ENCODE measurements at regions not wholly inside any gene's neighbourhood (a gene's known extent, or its start where the extent isn't known, plus 50 kb on each side); places are given as distances from the start of the nearest gene placed in this dataset.
"Not testable (repeated sequence)": the region's sequence is repeated elsewhere in the genome, so short reads cannot be mapped to it uniquely, and the experiment has no call there.

DNA sequence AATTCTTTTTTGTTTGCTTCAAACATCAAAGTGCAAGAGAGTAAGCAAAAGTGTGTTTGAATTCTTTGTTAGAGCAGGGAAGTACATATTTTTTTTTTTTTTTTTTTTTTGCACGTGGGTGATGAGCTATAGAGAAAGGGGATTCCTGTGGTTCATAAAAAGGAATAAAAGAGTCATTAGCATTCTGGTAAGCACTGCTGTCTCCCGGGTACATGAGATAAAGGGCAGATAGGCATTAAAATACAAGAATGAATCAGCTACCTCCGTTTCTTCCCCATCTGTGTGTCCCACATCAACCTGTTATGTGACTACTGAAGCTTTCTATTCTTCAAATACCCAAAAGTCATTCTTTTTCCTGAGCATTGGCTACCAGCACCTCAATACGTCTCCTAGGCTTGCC lies 102.4 kb upstream of the SEMA3D start:
- Histone ChIP-seq H3K27ac (ENCODE audit: low read depth, low read length) (no peak overlapping the region), H3K27me3 (ENCODE audit: control insufficient read depth in 1 of 2, insufficient read depth in 2 of 2, low read length in 2 of 2) (no peaks in the 10 kb centered on the region), H3K36me3 (ENCODE audit: control insufficient read depth in 1 of 2, insufficient read depth in 2 of 2, low read length in 2 of 2) (no peaks in the 10 kb centered on the region), H3K9me3 (ENCODE audit: control insufficient read depth in 1 of 2, low read length in 2 of 2) (no peaks in the 10 kb centered on the region), H3K9ac (ENCODE audit: low read depth in 1 of 2, low read length in 2 of 2) (no peak overlapping the region), H3K4me3 (ENCODE audit: low read depth in 1 of 2, low read length in 2 of 2) (no peak overlapping the region), H3K4me1 (ENCODE audit: control insufficient read depth in 1 of 2, insufficient read depth in 2 of 2, low read length in 2 of 2) (no peaks in the 10 kb centered on the region)

DNA sequence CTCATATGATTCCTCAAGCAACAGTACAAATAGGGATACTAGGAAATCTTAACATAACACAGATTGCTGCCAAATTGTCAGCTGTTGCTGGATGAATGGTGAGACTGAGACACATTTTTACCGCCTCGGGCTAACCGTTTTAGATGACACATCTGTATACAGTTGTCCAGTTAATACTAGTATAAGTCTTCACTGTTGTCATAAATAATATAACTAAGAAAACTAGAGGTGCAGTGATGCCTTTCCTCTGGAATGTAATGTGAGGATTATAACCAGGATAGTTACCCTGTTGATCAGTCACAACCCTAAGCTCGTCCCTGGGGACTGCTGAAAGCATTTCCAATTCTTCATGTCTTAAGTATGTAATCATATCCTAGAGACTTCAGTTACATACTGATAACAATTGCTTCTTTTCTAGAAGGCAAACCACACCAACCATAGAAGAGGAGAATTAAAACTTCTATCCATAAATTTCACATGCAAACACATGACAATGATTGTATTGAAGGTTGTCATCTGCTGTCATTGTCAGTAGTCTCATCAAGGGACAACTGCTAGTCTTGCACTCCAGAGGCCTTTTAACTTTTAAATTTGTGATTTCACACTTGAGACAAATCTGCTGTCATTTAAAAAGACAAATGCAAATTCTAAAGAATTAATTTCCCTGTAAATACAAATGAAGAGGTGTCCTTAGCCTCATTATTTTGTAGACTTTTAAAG lies 100.4 kb upstream of the SEMA3D start:
- Histone ChIP-seq H3K4me3 (ENCODE audit: low read depth in 1 of 2, low read length in 2 of 2) (no peak overlapping the region), H3K36me3 (ENCODE audit: control insufficient read depth in 1 of 2, insufficient read depth in 2 of 2, low read length in 2 of 2) (no peaks in the 10 kb centered on the region), H3K27ac (ENCODE audit: low read depth, low read length) (no peak overlapping the region), H3K27me3 (ENCODE audit: control insufficient read depth in 1 of 2, insufficient read depth in 2 of 2, low read length in 2 of 2) (no peaks in the 10 kb centered on the region), H3K9ac (ENCODE audit: low read depth in 1 of 2, low read length in 2 of 2) (no peak overlapping the region), H3K9me3 (ENCODE audit: control insufficient read depth in 1 of 2, low read length in 2 of 2) (no peaks in the 10 kb centered on the region), H3K4me1 (ENCODE audit: control insufficient read depth in 1 of 2, insufficient read depth in 2 of 2, low read length in 2 of 2) (no peaks in the 10 kb centered on the region)

DNA sequence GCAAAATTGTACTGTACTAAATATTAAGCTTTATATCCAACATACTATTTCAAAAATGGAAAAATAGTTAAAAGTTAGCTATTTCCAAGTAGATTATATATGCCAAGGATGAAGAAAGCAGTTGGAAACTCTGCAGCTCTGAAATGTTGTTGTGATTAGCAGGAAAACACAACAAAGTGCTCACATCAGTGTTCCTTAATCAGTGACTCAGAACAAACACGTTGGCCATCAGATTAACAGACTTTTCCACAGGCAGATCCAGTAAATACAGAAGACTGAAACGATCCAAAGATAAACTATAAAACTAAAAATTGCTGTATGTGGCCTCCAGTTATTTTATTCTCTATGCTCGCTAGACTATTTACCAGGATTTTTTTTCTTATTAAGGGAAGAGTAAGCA lies 99.6 kb upstream of the SEMA3D start:
- H3K4me3 ChIP-seq (ENCODE audit: low read depth in 1 of 2, low read length in 2 of 2), result no peak overlapping the region
- H3K4me1 ChIP-seq (ENCODE audit: control insufficient read depth in 1 of 2, insufficient read depth in 2 of 2, low read length in 2 of 2), result no peaks in the 10 kb centered on the region
- H3K27ac ChIP-seq (ENCODE audit: low read depth, low read length), result no peak overlapping the region
- no peaks in the 10 kb centered on the region for H3K36me3 ChIP-seq (ENCODE audit: control insufficient read depth in 1 of 2, insufficient read depth in 2 of 2, low read length in 2 of 2)
- no peak overlapping the region for H3K9ac ChIP-seq (ENCODE audit: low read depth in 1 of 2, low read length in 2 of 2)
- H3K27me3 ChIP-seq (ENCODE audit: control insufficient read depth in 1 of 2, insufficient read depth in 2 of 2, low read length in 2 of 2), result no peaks in the 10 kb centered on the region
- H3K9me3 ChIP-seq (ENCODE audit: control insufficient read depth in 1 of 2, low read length in 2 of 2), result no peaks in the 10 kb centered on the region

DNA sequence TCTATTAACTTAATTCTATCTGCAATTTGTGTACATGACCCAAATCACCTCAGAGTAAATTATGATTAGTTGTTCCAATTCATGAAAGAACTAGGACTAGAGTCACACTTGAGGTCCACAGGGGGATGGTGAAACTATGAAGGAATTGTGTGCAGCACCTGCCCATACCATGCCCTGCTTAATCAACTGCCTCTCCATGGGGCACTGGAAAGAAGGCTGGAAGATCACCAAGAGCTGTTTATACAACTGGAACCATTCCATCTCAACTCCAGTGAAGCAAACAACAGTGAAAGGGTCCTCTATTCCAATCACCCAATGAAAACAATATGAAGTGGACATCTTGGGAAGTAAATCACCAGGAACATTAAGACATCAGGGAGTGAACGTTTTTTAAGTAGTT lies 98.7 kb upstream of the SEMA3D start:
- Histone ChIP-seq H3K9ac (ENCODE audit: low read depth in 1 of 2, low read length in 2 of 2) (no peak overlapping the region), H3K4me1 (ENCODE audit: control insufficient read depth in 1 of 2, insufficient read depth in 2 of 2, low read length in 2 of 2) (no peaks in the 10 kb centered on the region), H3K9me3 (ENCODE audit: control insufficient read depth in 1 of 2, low read length in 2 of 2) (no peaks in the 10 kb centered on the region), H3K4me3 (ENCODE audit: low read depth in 1 of 2, low read length in 2 of 2) (no peak overlapping the region), H3K27ac (ENCODE audit: low read depth, low read length) (no peak overlapping the region), H3K27me3 (ENCODE audit: control insufficient read depth in 1 of 2, insufficient read depth in 2 of 2, low read length in 2 of 2) (no peaks in the 10 kb centered on the region), H3K36me3 (ENCODE audit: control insufficient read depth in 1 of 2, insufficient read depth in 2 of 2, low read length in 2 of 2) (no peaks in the 10 kb centered on the region)

DNA sequence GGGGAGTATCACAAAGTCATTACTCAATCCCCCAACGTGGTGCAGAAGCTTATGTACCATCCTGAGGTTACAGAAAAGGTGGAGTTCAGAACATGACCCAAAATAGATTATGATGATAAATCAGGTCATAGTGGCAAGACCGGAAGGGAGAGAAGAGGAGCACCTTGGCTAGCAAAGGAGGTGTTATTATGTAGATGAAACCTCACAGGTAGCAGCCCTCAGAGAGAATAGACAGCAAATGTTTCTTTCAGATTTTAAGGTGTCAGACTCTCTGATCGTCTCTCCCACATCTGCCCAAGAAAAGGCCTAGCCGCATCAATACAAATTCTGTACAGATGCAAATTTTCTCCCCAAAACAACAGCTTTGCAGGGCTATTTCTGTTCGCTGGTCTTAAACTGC lies 88.3 kb upstream of the SEMA3D start:
- H3K27me3 ChIP-seq (ENCODE audit: control insufficient read depth in 1 of 2, insufficient read depth in 2 of 2, low read length in 2 of 2), result no peaks in the 10 kb centered on the region
- H3K4me1 ChIP-seq (ENCODE audit: control insufficient read depth in 1 of 2, insufficient read depth in 2 of 2, low read length in 2 of 2), result no peaks in the 10 kb centered on the region
- H3K27ac ChIP-seq (ENCODE audit: low read depth, low read length), result no peak overlapping the region
- H3K9ac ChIP-seq (ENCODE audit: low read depth in 1 of 2, low read length in 2 of 2), result no peak overlapping the region
- no peak overlapping the region for H3K4me3 ChIP-seq (ENCODE audit: low read depth in 1 of 2, low read length in 2 of 2)
- no peaks in the 10 kb centered on the region for H3K36me3 ChIP-seq (ENCODE audit: control insufficient read depth in 1 of 2, insufficient read depth in 2 of 2, low read length in 2 of 2)
- no peaks in the 10 kb centered on the region for H3K9me3 ChIP-seq (ENCODE audit: control insufficient read depth in 1 of 2, low read length in 2 of 2)

DNA sequence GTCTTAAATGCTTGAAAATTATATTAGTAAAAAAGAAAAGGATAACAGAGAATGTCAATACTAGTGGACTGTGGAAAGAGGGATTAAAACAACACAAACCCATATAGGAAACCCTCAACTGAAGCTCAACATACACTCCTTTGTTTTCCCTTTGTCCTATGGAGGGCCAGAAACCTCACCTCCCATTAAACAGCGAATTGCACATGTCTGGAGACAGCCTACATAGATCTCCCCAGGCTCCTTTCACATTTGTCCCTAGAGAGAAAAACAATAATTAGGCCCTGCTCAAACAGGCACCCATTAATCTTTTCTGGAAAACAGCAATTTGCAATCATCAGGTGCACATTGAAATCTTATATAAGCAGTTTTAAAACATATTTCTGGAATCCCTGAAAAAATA lies 87.6 kb upstream of the SEMA3D start:
- Histone ChIP-seq H3K4me1 (ENCODE audit: control insufficient read depth in 1 of 2, insufficient read depth in 2 of 2, low read length in 2 of 2) (no peaks in the 10 kb centered on the region), H3K4me3 (ENCODE audit: low read depth in 1 of 2, low read length in 2 of 2) (no peak overlapping the region), H3K27ac (ENCODE audit: low read depth, low read length) (no peak overlapping the region), H3K36me3 (ENCODE audit: control insufficient read depth in 1 of 2, insufficient read depth in 2 of 2, low read length in 2 of 2) (no peaks in the 10 kb centered on the region), H3K9me3 (ENCODE audit: control insufficient read depth in 1 of 2, low read length in 2 of 2) (no peaks in the 10 kb centered on the region), H3K27me3 (ENCODE audit: control insufficient read depth in 1 of 2, insufficient read depth in 2 of 2, low read length in 2 of 2) (no peaks in the 10 kb centered on the region), H3K9ac (ENCODE audit: low read depth in 1 of 2, low read length in 2 of 2) (no peak overlapping the region)

DNA sequence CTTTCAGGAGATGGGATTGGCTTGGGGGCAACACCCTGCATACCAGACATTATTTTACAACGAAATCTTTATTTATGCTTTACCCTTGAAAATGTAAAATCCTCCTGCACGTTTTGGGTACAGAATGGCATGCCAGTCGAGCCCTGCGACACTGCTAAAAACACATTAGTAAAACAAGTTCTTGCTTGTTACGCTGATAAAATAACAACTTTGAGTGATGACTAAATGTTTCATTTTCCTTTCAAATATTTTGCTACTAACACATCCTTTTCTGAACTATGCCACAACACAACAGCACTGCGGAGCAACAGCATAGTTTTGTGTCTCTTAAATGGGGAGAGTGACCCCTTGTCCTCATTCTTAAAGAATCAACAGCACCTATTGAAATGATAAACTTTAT lies 76.0 kb upstream of the SEMA3D start:
- H3K36me3 ChIP-seq (ENCODE audit: control insufficient read depth in 1 of 2, insufficient read depth in 2 of 2, low read length in 2 of 2), result no peaks in the 10 kb centered on the region
- no peaks in the 10 kb centered on the region for H3K27me3 ChIP-seq (ENCODE audit: control insufficient read depth in 1 of 2, insufficient read depth in 2 of 2, low read length in 2 of 2)
- H3K27ac ChIP-seq (ENCODE audit: low read depth, low read length), result no peak overlapping the region
- H3K4me3 ChIP-seq (ENCODE audit: low read depth in 1 of 2, low read length in 2 of 2), result no peak overlapping the region
- no peaks in the 10 kb centered on the region for H3K4me1 ChIP-seq (ENCODE audit: control insufficient read depth in 1 of 2, insufficient read depth in 2 of 2, low read length in 2 of 2)
- H3K9me3 ChIP-seq (ENCODE audit: control insufficient read depth in 1 of 2, low read length in 2 of 2), result no peaks in the 10 kb centered on the region
- no peak overlapping the region for H3K9ac ChIP-seq (ENCODE audit: low read depth in 1 of 2, low read length in 2 of 2)

DNA sequence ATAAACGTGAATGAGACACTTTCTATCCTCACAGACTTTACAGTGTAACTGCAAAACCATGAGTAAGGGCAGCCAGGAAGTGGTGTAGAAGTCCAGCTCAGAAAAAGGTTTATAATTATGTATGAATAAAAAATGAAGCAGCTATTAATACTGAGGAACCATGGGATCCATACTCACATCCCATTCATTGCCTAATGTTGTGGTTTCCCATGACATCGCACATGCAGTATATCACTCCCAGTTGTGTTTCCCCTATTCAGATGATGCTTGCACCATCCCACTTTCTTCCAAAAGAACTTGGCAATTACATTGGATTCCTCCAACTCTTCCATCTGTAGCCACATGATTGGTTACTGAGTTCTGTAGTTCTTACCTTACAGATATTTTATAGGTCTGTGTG lies 74.5 kb upstream of the SEMA3D start:
- Histone ChIP-seq H3K9ac (ENCODE audit: low read depth in 1 of 2, low read length in 2 of 2) (no peak overlapping the region), H3K27me3 (ENCODE audit: control insufficient read depth in 1 of 2, insufficient read depth in 2 of 2, low read length in 2 of 2) (no peaks in the 10 kb centered on the region), H3K9me3 (ENCODE audit: control insufficient read depth in 1 of 2, low read length in 2 of 2) (no peaks in the 10 kb centered on the region), H3K36me3 (ENCODE audit: control insufficient read depth in 1 of 2, insufficient read depth in 2 of 2, low read length in 2 of 2) (no peaks in the 10 kb centered on the region), H3K4me3 (ENCODE audit: low read depth in 1 of 2, low read length in 2 of 2) (no peak overlapping the region), H3K27ac (ENCODE audit: low read depth, low read length) (no peak overlapping the region), H3K4me1 (ENCODE audit: control insufficient read depth in 1 of 2, insufficient read depth in 2 of 2, low read length in 2 of 2) (no peaks in the 10 kb centered on the region)

DNA sequence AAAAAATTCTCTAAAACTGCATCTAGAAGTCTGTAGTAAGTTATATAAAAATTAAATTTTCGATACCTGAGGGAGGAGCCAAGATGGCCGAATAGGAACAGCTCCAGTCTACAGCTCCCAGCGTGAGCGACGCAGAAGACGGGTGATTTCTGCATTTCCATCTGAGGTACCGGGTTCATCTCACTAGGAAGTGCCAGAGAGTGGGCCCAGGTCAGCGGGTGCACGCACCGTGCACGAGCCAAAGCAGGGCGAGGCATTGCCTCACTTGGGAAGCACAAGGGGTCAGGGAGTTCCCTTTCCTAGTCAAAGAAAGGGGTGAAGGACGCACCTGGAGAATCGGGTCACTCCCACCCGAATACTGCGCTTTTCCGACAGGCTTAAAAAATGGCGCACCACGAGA lies 62.9 kb upstream of the SEMA3D start:
- H3K27ac ChIP-seq (ENCODE audit: low read depth, low read length); H3K9me3 ChIP-seq (ENCODE audit: control insufficient read depth in 1 of 2, low read length in 2 of 2); H3K27me3 ChIP-seq (ENCODE audit: control insufficient read depth in 1 of 2, insufficient read depth in 2 of 2, low read length in 2 of 2); H3K9ac ChIP-seq (ENCODE audit: low read depth in 1 of 2, low read length in 2 of 2); H3K4me3 ChIP-seq (ENCODE audit: low read depth in 1 of 2, low read length in 2 of 2); H3K36me3 ChIP-seq (ENCODE audit: control insufficient read depth in 1 of 2, insufficient read depth in 2 of 2, low read length in 2 of 2); H3K4me1 ChIP-seq (ENCODE audit: control insufficient read depth in 1 of 2, insufficient read depth in 2 of 2, low read length in 2 of 2): not testable (repeated sequence)

DNA sequence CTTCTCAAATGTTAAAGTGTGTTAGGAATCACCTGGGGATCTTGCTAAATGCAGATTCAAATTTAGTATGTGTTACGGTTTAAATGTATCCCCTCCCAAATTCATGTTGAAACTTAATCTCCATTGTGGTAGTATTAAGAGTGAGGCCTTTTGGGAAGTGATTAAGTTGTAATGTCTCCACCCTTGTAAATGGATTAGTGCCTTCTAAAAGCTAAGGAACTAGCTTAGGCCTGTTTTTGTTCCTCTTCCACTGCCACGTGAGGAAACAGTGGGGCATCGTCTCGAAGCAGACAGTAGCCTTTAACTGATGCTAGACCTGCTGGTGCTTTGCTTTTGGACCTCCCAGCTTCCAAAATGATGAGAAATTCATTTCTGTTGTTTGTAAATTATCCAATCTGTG lies 52.3 kb upstream of the SEMA3D start:
- no peaks in the 10 kb centered on the region for H3K36me3 ChIP-seq (ENCODE audit: control insufficient read depth in 1 of 2, insufficient read depth in 2 of 2, low read length in 2 of 2)
- H3K27me3 ChIP-seq (ENCODE audit: control insufficient read depth in 1 of 2, insufficient read depth in 2 of 2, low read length in 2 of 2), result no peaks in the 10 kb centered on the region
- no peak overlapping the region for H3K4me3 ChIP-seq (ENCODE audit: low read depth in 1 of 2, low read length in 2 of 2)
- H3K4me1 ChIP-seq (ENCODE audit: control insufficient read depth in 1 of 2, insufficient read depth in 2 of 2, low read length in 2 of 2), result no peaks in the 10 kb centered on the region
- no peaks in the 10 kb centered on the region for H3K9me3 ChIP-seq (ENCODE audit: control insufficient read depth in 1 of 2, low read length in 2 of 2)
- no peak overlapping the region for H3K27ac ChIP-seq (ENCODE audit: low read depth, low read length)
- H3K9ac ChIP-seq (ENCODE audit: low read depth in 1 of 2, low read length in 2 of 2), result no peak overlapping the region

DNA sequence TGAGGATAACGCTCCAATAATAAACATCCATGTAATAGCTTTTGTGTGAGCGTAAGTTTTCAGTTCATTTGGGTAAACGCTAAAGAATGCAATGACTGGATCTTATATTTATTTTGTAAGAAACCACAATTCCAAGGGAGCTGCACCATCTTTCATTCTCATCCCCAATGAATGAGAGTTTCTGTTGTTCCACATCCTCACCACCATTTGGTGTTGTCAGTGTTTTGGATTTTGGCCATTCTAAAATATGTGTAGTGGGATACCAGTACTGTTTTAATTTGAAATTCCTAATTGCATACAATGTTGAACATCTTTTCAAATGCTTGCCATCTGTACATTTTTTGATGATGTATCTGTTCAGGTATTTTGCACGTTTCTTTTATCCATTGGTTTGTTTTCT lies 50.9 kb upstream of the SEMA3D start:
- Histone ChIP-seq H3K9ac (ENCODE audit: low read depth in 1 of 2, low read length in 2 of 2) (no peak overlapping the region), H3K36me3 (ENCODE audit: control insufficient read depth in 1 of 2, insufficient read depth in 2 of 2, low read length in 2 of 2) (no peaks in the 10 kb centered on the region), H3K4me3 (ENCODE audit: low read depth in 1 of 2, low read length in 2 of 2) (no peak overlapping the region), H3K27me3 (ENCODE audit: control insufficient read depth in 1 of 2, insufficient read depth in 2 of 2, low read length in 2 of 2) (no peaks in the 10 kb centered on the region), H3K4me1 (ENCODE audit: control insufficient read depth in 1 of 2, insufficient read depth in 2 of 2, low read length in 2 of 2) (no peaks in the 10 kb centered on the region), H3K27ac (ENCODE audit: low read depth, low read length) (no peak overlapping the region), H3K9me3 (ENCODE audit: control insufficient read depth in 1 of 2, low read length in 2 of 2) (no peaks in the 10 kb centered on the region)

Measured in duodenal mucosa (tissue), 2 donors.